ENCODE measurements at regions not wholly inside any gene's neighbourhood (a gene's known extent, or its start where the extent isn't known, plus 50 kb on each side); places are given as distances from the start of the nearest gene placed in this dataset.
A peak's percentile ranks its signal among the peaks of the same experiment; 100 is the strongest.

DNA sequence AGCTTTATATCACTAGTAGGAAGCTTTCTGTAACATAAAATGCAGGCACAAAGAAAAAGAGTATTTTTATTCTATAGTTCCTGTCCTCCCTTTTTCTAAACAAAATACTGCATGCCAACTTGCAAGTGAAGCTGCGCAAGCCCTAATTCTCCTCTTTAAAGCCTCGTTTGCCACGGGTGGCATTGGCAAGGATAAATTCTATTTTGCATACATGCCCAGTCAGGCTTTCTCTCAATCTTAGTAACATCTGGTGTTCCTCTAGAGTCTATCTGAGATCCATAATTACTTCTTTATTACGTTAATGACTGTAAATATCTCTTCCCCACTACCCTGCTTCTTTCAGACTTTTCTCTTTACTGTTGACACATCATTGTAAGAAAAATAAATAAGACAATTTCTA is 97.1 kb upstream of the DAAM1 start:
- TF ChIP-seq, protein P1, sequence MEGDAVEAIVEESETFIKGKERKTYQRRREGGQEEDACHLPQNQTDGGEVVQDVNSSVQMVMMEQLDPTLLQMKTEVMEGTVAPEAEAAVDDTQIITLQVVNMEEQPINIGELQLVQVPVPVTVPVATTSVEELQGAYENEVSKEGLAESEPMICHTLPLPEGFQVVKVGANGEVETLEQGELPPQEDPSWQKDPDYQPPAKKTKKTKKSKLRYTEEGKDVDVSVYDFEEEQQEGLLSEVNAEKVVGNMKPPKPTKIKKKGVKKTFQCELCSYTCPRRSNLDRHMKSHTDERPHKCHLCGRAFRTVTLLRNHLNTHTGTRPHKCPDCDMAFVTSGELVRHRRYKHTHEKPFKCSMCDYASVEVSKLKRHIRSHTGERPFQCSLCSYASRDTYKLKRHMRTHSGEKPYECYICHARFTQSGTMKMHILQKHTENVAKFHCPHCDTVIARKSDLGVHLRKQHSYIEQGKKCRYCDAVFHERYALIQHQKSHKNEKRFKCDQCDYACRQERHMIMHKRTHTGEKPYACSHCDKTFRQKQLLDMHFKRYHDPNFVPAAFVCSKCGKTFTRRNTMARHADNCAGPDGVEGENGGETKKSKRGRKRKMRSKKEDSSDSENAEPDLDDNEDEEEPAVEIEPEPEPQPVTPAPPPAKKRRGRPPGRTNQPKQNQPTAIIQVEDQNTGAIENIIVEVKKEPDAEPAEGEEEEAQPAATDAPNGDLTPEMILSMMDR (IDR thresholded peaks at IDR 0.05; ENCODE audit: low read depth, low read length), result no peak
- no peak for DNase-seq (ENCODE audit: extremely low read depth, low read depth)

DNA sequence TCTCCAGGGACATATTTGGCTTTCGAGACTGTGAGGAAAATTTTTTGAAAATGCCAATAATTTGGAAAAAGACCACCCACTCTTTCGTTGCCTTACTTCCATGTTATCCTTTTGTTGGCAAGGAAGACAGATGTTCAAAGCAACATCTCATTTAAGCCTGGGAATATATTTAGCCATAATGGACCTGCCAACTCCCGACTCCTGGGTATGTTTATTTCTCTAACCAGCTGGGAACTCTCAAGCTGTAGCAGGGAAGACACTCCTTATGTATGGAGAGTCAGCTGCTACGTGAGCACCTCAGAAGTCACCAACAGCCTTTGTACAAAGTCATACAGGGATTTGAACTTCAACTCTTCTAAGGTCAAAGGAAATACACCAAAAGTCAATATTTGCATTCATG is 96.5 kb upstream of the DAAM1 start:
- TF ChIP-seq, protein P1 (IDR thresholded peaks at IDR 0.05; ENCODE audit: low read depth, low read length), result no peak
- no peak for DNase-seq (ENCODE audit: extremely low read depth, low read depth)

DNA sequence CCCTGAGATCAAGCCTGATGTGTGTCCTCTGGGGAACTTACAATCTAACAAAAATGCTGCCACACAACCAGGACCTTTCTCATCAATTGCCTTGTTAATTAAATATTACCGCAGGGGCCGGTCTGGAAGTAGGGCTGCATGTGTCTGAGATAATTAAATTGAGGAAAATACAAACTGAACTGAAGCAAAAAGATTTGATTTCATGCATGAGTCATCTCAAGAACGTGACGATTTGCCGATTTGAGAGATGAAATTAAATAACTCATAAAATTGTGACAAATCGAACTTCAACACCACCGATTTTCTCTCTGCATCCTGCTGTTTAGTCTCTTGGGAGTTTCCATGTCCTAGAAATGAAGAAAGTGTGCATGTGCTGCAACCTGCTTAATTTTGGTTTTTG is 94.6 kb upstream of the DAAM1 start:
- DNase-seq (ENCODE audit: extremely low read depth, low read depth), result no peak
- TF ChIP-seq, protein P1 (IDR thresholded peaks at IDR 0.05; ENCODE audit: low read depth, low read length), result no peak

DNA sequence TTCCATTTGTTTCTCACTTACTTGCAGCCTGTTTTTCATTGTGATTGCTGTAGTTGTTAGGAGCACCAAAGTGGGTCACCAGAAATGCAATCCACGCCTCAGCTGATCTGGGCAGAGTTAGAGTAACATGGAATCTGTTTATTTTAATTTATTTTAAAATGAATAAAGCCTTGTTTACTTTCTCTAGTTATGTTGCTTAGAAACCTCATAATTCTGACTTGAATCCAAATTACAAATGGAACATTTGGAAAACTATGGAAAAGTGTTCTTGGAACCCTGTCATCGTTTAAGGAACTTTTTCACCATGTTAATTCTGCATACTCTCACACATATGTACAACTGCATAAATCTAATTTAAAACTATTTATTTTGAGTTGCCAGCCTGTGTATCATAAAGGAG is 92.2 kb upstream of the DAAM1 start:
- TF ChIP-seq, protein P1 (IDR thresholded peaks at IDR 0.05; ENCODE audit: low read depth, low read length), result no peak
- no peak for DNase-seq (ENCODE audit: extremely low read depth, low read depth)

DNA sequence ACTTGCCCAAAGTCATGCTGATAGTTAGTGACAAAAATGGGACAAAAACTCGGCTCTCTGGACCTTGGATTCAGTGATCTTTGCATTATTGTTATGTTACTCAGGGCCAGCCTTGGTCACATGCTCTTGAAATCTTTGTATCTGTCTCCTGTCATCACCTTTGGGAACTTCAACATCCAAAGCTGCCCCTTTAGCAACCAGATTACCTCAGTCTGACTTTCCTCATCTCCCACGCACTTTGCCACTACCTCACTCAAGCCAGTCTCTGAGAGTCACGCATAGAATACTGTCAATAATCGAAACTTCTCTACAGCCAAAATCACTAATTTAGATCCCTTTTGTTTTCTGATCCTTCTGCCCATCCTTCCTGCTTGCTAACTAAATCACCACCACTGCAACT is 90.8 kb upstream of the DAAM1 start:
- DNase-seq (ENCODE audit: extremely low read depth, low read depth), result no peak
- TF ChIP-seq, protein P1 (IDR thresholded peaks at IDR 0.05; ENCODE audit: low read depth, low read length), result no peak

DNA sequence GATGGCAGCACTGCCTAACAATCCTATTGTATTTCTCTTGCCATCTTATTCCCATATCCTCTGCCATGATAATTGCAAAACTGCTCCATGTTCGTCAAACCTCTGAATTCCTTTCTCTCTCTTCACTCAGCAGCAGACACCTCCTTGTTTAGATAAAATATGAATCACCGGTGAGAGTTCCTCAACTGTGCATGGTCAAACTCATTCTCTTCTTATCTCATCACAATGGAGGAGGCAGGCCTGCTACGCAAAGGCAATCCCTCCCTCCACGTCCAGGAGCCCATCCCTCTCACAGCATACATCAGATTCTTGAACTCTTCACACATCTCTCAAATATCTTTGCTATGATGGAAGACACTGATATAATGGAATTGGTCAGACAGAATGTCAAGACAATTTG is 90.1 kb upstream of the DAAM1 start:
- peak; percentile 40 for DNase-seq (ENCODE audit: extremely low read depth, low read depth)
- TF ChIP-seq, protein P1 (IDR thresholded peaks at IDR 0.05; ENCODE audit: low read depth, low read length), result no peak

DNA sequence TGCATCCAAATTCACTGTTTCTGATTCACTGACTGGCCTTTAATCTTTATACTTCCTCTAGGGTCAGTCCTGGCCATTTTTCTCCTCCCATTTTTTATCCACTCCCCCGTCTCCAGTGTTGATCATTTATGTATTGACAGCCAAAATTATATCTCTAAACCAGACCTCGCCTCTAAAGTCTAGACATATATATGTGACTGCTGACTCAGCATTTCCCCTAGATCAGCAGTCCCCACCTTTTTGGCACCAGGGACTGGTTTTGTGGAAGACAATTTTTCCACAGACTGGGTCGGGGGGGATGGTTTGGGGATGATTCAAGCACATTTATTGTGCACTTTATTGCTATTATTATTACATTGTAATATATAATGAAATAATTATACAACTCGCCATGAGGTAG is 88.3 kb upstream of the DAAM1 start:
- TF ChIP-seq, protein P1 (IDR thresholded peaks at IDR 0.05; ENCODE audit: low read depth, low read length), result no peak
- DNase-seq (ENCODE audit: extremely low read depth, low read depth), result no peak
